Endothelial cell of umbilical vein (primary cell): ENCODE measurements at regions not wholly inside any gene's neighbourhood (a gene's known extent, or its start where the extent isn't known, plus 50 kb on each side); places are given as distances from the start of the nearest gene placed in this dataset.

Experiments
- EZH2 ChIP-seq: IDR thresholded peaks from 2 replicates; pipeline ENCODE4 v1.6.1; 2012; ENCODE audit warnings: borderline replicate concordance, low read depth, mild to moderate bottlenecking, moderate library complexity, low read length, inconsistent platforms; ENCODE audit not compliant: severe bottlenecking
- FOS ChIP-seq: IDR thresholded peaks from 2 replicates; pipeline ENCODE4 v1.6.1; 2011; ENCODE audit warnings: mild to moderate bottlenecking, low read length, moderate library complexity, borderline replicate concordance; ENCODE audit not compliant: insufficient read depth
- JUN ChIP-seq: IDR thresholded peaks from 2 replicates; pipeline ENCODE4 v1.6.1; 2011; ENCODE audit warnings: borderline replicate concordance, low read depth; ENCODE audit not compliant: insufficient read length, insufficient read depth
- POLR2A ChIP-seq: IDR thresholded peaks from 2 replicates; pipeline ENCODE4 v1.6.1; 2012; ENCODE audit warnings: low read depth, mild to moderate bottlenecking, control low read depth, low read length
- POLR2AphosphoS5 ChIP-seq: IDR thresholded peaks from 2 replicates; pipeline ENCODE4 v1.6.1; 2012; ENCODE audit warnings: low read depth, mild to moderate bottlenecking, control low read depth, low read length, moderate library complexity; ENCODE audit not compliant: insufficient read depth
- TF ChIP-seq, protein P1 (sequence below), 2 donors: IDR thresholded peaks; 1 replicate in 1 of 2; 2 replicates in 1 of 2; pipeline ENCODE4 v1.5.1; 2011; ENCODE audit warnings: low read length in 2 of 2, mild to moderate bottlenecking in 2 of 2, moderate library complexity in 2 of 2, control low read depth in 1 of 2, inconsistent platforms in 1 of 2, low read depth in 1 of 2; ENCODE audit not compliant: insufficient read depth in 1 of 2; ENCODE audit errors: extremely low read depth in 1 of 2
- TF ChIP-seq, protein P2 (sequence below): IDR thresholded peaks from 2 replicates; pipeline ENCODE4 v1.6.1; 2011; ENCODE audit not compliant: insufficient read depth, insufficient read length

GRCh38 chr20:55353206-55353605 is 652.1 kb downstream of the CBLN4 start:
- TF ChIP-seq EZH2 (no peak), POLR2A (no peak), POLR2AphosphoS5 (no peak), JUN (no peak), FOS (no peak)
- TF ChIP-seq, protein P1, sequence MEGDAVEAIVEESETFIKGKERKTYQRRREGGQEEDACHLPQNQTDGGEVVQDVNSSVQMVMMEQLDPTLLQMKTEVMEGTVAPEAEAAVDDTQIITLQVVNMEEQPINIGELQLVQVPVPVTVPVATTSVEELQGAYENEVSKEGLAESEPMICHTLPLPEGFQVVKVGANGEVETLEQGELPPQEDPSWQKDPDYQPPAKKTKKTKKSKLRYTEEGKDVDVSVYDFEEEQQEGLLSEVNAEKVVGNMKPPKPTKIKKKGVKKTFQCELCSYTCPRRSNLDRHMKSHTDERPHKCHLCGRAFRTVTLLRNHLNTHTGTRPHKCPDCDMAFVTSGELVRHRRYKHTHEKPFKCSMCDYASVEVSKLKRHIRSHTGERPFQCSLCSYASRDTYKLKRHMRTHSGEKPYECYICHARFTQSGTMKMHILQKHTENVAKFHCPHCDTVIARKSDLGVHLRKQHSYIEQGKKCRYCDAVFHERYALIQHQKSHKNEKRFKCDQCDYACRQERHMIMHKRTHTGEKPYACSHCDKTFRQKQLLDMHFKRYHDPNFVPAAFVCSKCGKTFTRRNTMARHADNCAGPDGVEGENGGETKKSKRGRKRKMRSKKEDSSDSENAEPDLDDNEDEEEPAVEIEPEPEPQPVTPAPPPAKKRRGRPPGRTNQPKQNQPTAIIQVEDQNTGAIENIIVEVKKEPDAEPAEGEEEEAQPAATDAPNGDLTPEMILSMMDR (IDR thresholded peaks at IDR 0.05; ENCODE audit: extremely low read depth in 1 of 2, insufficient read depth in 1 of 2, low read depth in 1 of 2, low read length in 2 of 2), result no peak
- TF ChIP-seq, protein P2, sequence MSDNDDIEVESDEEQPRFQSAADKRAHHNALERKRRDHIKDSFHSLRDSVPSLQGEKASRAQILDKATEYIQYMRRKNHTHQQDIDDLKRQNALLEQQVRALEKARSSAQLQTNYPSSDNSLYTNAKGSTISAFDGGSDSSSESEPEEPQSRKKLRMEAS, result no peak
